NCI-H2107 treated with DMSO at 0.1 percent for 48 hours (cell line): ENCODE measurements at regions not wholly inside any gene's neighbourhood (a gene's known extent, or its start where the extent isn't known, plus 50 kb on each side); places are given as distances from the start of the nearest gene placed in this dataset.
"Not testable (repeated sequence)": the region's sequence is repeated elsewhere in the genome, so short reads cannot be mapped to it uniquely, and the experiment has no call there.

Source experiments
- DNase-seq: peaks from one replicate; lab custom pipeline; 2025; ENCODE audit not compliant: unreplicated experiment; lab: John Stamatoyannopoulos, UW

DNA sequence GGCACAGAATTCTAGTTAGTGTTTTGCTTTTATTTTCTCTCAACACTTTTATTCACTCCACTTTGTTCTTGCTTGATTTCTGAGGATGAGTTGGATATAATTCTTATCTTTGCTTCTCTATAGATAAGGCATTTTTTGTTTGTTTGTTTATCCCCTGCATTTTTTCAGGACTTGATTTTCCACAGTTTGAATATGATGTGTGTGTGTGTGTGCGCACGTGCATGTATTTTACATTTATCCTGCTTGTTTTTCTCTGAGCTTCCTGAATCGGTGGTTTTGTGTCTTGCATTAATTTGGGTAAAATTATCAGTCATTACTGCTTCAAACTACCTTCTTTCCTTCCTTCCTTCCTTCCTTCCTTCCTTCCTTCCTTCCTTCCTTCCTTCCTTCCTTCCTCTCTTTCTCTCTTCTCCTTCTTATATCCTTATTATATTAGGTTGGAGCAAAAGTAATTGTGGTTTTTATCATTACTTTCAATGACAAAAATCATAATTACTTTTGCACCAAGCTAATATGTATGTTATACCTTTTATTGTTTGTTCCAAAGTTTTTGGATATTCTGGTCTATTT, 679.9 kb upstream of the RAG2 start:
- DNase-seq, result no peak

DNA sequence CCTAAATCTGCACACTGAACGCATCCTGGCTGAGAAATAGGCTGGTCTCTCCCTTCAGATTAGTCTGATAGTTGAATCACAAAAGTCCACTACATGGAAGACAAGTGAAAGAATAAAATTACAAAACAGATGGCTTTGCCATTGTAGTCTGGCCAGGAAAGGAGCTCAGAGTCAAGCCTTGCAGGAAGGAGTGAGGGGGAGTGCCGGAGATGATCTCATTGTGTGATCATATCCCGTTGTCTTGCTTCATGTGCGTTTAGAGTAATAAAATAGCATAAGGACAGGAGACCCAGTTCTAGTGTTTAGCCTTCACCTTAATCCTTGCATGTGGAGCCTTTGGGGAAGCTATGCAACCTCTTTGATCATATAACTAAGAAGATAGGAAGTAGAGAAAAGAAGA, 666.7 kb upstream of the RAG2 start:
- DNase-seq, result no peak

DNA sequence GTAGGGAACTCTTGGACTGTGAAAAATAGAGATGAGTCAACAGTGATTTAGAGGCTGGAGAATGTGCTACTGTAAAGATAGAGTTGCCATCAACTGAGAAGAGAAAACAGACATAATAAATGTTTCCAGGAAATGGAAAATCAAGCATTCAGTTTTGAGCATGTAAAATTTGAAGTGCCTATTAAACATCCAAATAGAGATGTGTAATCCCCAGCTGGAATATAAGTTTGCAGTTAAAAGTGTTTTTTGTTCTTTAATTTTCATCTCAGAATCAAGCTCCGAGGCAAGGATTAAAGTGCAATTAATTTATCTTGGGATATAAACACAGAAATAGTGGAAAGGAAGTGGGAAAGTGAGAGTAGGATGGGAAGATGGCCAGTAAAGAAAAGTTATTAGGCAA, 666.0 kb upstream of the RAG2 start:
- DNase-seq, result no peak

DNA sequence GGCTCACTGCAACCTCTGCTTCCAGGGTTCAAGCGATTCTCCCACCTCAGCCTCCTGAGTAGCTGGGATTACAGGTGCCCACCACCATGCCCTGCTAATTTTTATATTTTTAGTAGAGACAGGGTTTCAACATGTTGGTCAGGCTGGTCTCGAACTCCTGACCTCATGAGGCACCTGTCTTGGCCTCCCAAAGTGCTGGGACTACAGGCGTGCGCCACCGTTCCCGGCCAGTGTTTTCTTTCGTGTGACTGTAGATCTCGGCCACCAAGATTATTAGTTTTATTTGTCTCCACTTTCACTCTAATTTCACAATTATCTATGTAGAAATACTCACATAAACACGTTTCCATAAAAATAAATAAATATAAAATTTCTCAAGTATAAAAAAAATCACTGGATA, 665.4 kb upstream of the RAG2 start:
- not testable (repeated sequence) for DNase-seq

DNA sequence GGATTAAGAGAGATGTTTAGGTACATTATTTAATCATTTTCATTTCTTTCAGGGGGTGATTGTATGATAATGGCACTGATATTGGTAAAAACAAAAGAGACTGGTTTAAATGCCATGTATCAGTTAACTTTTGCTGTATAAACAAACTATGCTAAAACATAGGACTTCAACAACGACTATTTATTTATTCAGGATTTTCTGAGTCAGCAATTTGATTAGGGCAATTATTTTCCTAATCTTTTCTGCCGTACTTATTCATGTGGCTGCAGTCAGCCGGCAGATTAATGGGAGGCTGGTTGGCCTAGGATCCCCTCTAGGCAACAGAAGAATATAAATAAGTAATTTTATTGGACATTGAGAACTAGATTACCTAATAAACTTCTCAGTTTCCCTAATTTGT, 661.7 kb upstream of the RAG2 start:
- no peak for DNase-seq

DNA sequence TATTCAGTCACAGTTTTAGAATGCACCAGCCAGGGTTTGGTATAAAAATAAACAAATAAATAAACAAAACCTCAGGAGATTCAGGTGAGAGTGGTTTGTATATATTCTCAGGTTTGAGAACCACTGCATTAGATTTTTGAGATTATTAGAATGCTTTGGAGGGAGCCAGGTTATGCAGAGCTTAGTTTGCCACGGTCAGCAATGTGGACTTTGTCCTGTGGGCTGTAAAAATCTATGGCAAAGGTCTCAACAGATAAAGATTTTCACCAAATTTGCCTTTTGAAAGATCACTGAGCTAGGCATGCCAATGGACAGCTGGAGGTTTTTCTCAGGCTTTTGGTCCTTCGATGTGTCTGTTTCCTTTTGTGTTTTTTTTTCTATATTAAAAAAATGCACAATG, 650.1 kb upstream of the RAG2 start:
- DNase-seq, result no peak

DNA sequence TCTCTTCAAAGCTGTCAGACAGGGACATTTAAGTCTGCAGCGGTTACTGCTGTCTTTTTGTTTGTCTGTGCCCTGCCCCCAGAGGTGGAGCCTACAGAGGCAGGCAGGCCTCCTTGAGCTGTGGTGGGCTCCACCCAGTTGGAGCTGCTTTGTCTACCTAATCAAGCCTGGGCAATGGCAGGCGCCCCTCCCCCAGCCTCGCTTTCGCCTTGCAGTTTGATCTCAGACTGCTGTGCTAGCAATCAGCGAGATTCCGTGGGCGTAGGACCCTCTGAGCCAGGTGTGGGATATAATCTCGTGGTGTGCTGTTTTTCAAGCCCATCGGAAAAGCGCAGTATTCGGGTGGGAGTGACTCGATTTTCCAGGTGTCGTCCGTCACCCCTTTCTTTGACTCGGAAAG, 648.1 kb upstream of the RAG2 start:
- DNase-seq, result not testable (repeated sequence)

DNA sequence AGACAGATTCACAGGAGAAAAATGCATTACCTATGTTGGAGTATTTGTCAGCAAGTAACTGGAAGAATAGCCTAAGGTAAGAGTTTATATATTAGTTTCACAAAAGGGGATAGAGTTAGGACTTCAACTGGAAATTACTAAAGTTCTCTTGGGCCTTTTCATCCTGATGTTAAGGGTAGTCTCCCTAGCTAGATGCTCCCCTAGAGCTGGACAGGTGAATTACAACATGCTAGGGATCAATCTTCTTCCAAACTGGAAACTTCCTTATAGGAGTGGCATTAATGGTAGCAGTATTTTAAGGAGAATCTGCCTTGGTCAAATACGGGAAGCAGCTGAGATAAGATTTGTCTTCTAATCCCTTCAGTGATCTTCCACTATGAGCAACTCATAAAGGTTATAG, 632.8 kb upstream of the RAG2 start:
- no peak for DNase-seq

DNA sequence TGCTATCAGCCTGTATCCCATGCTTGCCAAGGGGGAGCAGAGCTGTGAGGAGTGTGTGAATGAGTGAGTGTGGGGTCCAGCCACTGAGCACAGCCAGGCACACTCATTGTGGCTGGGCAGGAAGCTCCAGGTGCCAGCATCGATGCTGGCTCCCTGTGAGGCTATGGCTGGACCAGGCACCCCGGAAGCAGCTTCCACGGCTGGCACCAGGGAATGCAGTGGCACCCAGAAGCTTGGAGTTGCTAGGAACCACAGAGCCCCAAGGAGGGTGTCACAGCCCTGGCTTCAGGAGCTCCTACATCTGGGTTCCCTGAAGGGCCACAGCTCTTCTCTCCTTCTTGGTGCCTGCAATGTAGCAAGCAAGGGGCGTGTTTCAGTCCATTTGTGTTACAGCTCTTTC, 625.9 kb upstream of the RAG2 start:
- DNase-seq, result no peak

DNA sequence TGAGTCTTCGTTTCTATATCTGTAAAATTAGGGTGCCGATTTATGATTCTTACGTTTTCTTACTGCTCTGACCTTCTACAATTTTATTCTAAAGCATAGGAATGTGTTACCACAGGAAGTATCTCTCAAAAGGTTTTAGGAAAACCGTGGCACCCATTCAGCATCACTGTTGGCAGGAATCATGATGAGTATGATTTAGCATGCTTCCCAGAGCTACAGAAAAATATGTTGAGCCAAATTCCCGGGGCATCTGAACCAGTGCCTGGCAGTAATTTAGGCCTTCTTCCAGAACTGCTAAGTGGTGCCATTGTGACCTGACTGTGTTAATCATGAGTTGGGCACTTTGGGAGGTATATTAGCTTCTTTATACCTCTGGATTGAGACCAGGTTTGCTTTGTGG, 605.0 kb upstream of the RAG2 start:
- no peak for DNase-seq

DNA sequence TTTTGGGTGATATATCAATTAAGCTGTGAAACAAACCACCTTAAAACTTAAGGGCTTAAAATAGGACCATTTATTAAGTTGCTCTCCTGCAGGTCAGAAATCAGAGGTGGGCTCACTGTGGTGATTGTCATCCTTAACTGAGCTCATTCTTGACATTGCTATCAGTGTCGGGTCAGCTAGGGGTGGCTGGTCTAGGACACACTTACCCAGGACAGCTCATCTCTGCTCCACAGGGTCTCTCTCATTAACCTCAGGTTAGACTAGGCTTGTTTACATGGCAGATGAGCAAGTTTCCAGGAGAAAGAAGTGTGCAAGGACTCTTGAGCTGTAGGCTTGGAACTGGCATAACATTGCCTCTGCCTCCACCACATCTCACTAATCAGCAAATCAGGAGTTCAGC, 601.0 kb upstream of the RAG2 start:
- DNase-seq, result no peak

DNA sequence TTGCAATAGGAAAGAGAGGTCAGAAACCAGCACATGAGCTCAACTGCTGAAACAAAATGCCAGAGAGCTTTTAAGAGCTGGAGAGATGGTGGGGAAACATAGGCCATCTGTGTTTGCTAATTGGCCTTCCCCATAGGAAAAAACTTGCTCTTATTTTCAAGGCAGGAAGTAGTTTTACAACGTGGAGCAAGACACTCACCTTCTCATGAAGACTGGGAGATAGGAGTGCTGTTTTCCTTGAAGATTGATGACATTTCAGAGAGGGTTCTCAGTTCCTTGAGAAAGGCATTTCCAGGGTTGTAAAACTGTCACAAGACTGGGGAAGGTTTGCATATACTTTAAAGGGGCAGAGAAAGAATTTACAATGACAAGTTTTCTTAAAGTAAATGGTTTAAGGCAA, 586.3 kb upstream of the RAG2 start:
- DNase-seq, result no peak

DNA sequence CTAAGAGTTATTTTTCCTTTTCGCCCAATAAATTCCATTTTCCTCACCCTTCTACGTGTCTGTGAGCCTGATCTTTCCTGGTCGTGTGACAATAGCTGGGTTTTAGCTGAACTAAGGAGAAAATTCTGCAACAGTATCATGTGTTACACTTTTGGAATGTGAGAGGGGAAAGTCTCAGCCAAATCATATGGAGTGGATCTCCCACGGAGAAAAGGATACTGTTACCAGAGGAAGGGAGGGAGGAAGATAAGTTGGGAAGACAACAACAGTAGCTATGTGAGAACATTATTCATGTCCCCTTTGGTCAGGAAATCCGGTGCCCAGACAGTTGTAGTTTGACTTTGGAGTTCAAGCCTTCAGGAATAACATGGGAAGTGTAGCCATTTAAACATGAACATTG, 584.0 kb upstream of the RAG2 start:
- DNase-seq, result no peak

DNA sequence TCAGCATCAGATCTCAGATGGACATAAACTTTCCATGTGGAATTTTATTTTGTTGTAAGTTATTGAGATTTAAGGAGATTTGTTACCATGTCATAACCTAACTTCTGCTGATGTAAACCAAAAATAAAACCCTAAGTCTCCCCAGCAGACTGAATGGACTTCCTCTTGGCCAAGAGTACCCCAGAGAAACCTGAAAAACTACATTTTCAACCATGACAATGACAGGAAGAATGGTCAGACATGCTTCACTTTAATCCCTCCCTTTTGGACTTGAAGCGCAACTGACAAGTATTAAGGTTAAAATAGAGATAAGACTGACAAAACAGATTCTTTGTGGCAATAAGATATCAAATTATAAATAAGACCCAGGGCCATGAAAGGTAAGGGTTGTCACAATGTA, 579.7 kb upstream of the RAG2 start:
- no peak for DNase-seq

DNA sequence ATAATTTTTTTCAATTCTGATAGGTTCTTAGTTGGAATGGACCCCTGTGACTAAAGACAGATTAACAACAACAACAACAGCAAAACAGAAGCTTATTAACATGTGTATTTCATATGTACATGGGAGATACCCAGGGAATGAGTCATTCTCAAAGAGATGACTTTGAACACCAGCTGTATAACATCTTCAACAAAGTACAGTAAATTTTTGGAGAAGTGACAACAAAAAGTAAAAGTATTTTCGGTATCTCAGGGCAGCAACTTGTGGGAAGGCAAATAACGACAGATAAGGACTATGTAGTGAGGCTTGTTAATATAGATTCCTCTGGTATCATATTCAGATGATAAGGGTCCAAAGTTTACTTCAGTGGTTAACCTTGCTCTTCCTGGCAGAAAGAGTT, 573.4 kb upstream of the RAG2 start:
- DNase-seq, result no peak

DNA sequence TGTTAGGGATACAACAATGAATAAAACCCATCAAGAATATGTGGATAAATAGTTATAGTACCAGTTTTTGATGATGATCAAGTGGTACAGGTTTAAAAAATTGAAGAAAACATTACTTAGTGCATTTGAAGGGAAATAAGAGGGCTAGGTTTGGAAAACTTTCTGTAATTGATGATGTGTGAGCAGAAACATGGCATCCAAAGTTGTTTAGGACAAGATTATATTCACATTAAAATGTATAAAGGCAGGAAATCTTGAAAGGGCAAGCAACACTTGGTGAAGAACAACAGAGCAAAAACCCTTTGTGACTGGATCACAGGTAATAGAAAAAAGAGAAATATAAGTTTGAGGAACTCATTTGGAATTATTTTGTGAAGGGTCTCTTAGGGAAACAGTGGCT, 572.3 kb upstream of the RAG2 start:
- no peak for DNase-seq

DNA sequence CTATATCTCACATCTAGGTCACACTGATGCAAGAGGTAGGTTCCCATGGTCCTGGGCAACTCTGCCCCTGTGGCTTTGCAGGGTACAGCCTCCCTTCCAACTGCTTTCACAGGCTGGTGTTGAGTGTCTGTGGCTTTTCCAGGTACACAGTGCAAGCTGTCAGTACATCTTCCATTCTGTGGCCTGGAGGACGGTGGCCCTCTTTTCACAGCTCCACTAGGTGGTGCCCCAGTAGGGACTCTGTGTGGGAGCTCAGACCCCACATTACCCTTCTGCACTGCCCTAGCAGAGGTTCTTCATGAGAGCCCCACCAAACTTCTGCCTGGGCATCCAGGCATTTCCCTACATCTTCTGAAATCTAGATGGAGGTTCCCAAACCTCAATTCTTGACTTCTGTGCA, 547.4 kb upstream of the RAG2 start:
- not testable (repeated sequence) for DNase-seq

DNA sequence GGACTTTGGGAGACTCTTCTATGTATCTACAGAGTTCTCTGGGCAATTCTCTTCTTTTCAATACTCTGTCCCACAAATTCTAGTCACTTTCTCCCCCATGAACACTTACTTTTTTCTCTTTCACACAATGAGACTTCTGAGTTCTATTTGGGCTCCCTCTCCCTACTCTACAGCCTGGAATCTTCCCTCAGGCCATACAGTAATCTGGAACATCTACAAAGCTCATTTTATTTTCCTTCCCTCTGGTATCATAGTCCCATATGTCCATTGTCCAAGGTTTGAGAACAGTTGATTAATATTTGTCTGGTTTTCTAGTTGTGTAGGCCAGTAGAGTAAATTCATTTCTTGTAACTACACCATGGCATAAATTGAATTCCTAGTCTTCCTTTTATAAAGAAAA, 544.6 kb upstream of the RAG2 start:
- no peak for DNase-seq

DNA sequence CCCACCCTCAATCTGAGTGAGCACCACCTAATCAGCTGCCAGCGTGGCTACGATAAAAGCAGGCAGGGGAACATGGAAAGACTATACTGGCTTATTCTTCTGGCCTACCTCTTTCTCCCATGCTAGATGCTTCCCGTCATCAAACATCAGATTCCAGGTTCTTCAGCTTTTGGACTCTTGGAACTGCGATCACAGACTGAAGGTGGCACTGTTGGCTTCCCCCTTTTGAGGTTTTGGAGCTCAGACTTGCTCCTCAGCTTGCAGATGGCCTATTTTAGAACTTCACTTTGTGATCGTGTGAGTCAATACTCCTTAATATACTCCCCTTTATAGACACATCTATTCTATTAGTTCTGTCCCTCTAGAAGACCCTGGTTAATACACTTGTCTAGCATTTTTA, 543.7 kb upstream of the RAG2 start:
- no peak for DNase-seq

DNA sequence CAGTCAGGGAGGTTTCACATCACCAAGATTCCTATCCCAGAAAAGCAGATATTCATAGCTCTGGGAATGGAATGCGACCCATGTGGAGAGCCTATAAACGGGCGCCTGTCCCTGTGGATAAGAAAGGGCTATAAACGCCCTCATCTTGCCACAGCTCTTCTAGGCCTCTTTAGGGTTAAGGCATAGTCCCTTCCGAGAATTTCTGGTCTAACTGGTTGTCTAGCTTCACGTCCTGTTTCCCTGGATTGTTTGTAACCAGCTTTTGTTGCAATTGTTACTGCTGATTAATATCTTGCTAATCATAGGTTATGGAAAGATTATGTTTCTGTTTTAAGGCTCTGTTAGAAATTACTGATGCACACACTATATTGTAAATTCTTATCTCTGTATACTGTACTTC, 537.6 kb upstream of the RAG2 start:
- DNase-seq, result not testable (repeated sequence)

DNA sequence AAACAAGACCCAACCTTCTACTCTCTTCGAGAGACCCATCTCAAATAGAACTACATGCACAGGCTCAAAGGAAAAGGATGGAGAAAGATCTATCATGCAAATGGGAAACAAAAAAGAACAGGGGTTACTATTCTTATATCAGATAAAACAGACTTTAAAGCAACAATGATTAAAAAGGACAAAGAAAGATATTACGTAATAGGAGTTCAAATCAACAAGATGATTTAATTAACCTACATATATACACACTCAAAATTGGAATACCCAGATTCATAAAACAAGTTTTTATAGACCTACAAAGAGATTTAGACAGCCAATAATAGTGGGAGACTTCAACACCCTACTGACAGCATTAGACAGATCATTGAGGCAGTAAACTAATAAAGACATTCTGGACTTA, 536.6 kb upstream of the RAG2 start:
- DNase-seq, result no peak

DNA sequence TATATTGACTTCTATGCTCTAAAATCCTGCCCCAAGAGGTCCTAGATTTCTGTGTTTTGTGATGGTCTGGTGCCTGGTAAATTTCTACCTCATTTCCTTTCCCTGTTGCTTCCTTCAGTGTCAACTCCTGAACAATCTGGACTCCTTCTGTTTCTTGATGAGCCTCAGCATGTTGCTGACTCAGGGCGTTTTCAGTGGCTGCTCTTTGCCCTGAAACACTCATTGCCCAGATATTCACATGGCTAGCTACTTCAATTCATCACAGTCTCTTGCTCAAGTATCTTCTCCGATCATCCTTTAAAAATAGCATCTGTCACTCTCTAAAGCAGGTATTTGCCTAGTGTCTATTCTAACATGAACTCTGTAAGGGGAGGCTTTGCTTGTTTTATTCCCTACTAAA, 526.3 kb upstream of the RAG2 start:
- DNase-seq, result no peak

DNA sequence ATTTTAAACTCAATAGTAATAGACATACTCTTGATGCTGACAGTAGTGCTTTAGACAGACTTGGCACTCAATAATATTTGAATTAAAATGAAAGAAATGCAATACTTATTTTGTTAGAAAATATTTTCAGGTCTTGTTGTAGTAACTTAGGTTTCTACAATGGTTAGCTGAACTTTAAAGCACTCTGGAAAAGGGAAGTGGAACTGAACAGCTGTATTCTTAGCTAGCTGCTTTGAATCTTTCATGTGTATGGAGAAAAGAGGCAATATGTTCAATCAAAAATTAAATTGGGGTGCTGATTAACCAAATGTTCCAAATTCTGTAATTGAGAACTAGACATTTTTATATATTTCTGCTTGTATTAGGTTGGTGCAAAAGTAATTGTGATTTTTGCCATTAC, 517.9 kb upstream of the RAG2 start:
- no peak for DNase-seq

DNA sequence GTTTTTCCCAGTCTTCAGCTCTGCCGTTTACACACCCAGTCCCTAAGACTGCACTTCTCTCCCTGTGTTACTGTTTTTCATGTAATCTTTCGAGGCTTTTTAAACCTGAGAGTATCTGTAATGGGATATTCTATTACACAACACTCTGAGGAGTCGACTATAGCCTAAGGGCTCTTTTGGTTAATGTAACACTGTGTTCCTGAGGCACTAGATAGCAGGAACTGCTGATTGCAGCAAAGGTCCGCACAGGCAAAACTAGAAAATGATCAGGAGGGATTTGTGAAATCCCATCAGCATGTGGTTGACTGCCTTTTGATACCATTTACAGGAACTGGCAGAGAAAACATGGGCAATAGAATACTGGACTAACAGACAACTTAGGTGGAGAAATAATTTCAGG, 512.3 kb upstream of the RAG2 start:
- no peak for DNase-seq
